IMR-90 (cell line): ENCODE measurements at regions not wholly inside any gene's neighbourhood (a gene's known extent, or its start where the extent isn't known, plus 50 kb on each side); places are given as distances from the start of the nearest gene placed in this dataset.
"Not testable (repeated sequence)": the region's sequence is repeated elsewhere in the genome, so short reads cannot be mapped to it uniquely, and the experiment has no call there.

ENCODE experiments used
- ATAC-seq: fragments of 200-7000 bp; cut with Tn5 transposase; 2 replicates; pipeline ENCODE4 v1.9.1; 2020; ENCODE audit warnings: low read depth, mild to moderate bottlenecking, moderate library complexity
- BruUV-seq: library from RNA; stranded (reverse); fragments of 400-500 nt; replicated peaks from 2 replicates; lab custom pipeline; 2021; lab: Mats Ljungman, UMichigan
- CTCF ChIA-PET: fragments of 300-600 bp; formaldehyde crosslinking; extraction: SDS; loops from one replicate; lab custom pipeline; 2021; ENCODE audit warnings: antibody characterized with exemption; lab: Yijun Ruan, JAX
- POLR2A ChIA-PET: fragments of 300-600 bp; sonication (Branson Sonifier 250); formaldehyde crosslinking; loops from one replicate; lab custom pipeline; 2022; ENCODE audit warnings: antibody characterized with exemption; ENCODE audit not compliant: unreplicated experiment; lab: Charles Lee
- DNase-seq: peaks from one replicate; pipeline ENCODE4 v3.0.0; 2013
- H2AFZ ChIP-seq: replicated peaks from 2 replicates; pipeline ENCODE3; 2013; ENCODE audit warnings: low read length, mild to moderate bottlenecking; ENCODE audit not compliant: poor library complexity
- H2AK5ac ChIP-seq: 2 replicates; pipeline ENCODE4 v1.6.1; 2013; ENCODE audit warnings: low read depth, low read length, inconsistent platforms
- H2AK9ac ChIP-seq: replicated peaks from 2 replicates; pipeline ENCODE3; 2013; ENCODE audit warnings: mild to moderate bottlenecking, low read depth, low read length, moderate library complexity; ENCODE audit not compliant: poor library complexity
- H2BK120ac ChIP-seq: 2 replicates; pipeline ENCODE4 v1.6.1; 2013; ENCODE audit warnings: low read depth, low read length, inconsistent platforms
- H2BK15ac ChIP-seq: 3 replicates; pipeline ENCODE4 v1.6.1; 2013; ENCODE audit warnings: low read depth, low read length, inconsistent platforms
- H2BK20ac ChIP-seq: 2 replicates; pipeline ENCODE4 v1.6.1; 2013; ENCODE audit warnings: low read depth, mild to moderate bottlenecking, inconsistent platforms, low read length, moderate library complexity
- H2BK5ac ChIP-seq: 2 replicates; pipeline ENCODE4 v1.6.1; 2013; ENCODE audit warnings: mild to moderate bottlenecking, low read depth, low read length, inconsistent platforms; ENCODE audit not compliant: poor library complexity, severe bottlenecking
- H3K14ac ChIP-seq: replicated peaks from 2 replicates; pipeline ENCODE4 v1.6.1; 2013; ENCODE audit warnings: low read depth, low read length, inconsistent platforms
- H3K18ac ChIP-seq: 2 replicates; pipeline ENCODE4 v1.6.1; 2013; ENCODE audit warnings: low read depth, low read length, control low read depth
- H3K23ac ChIP-seq: 2 replicates; pipeline ENCODE4 v1.6.1; 2013; ENCODE audit warnings: low read depth, low read length, inconsistent platforms
- H3K27ac ChIP-seq: 2 replicates; pipeline ENCODE4 v1.5.1; 2013; ENCODE audit warnings: mild to moderate bottlenecking, control low read depth, low read length; ENCODE audit not compliant: insufficient read depth
- H3K27me3 ChIP-seq: 2 replicates; pipeline ENCODE4 v1.6.1; 2013; ENCODE audit warnings: low read length; ENCODE audit not compliant: control insufficient read depth, insufficient read depth
- H3K36me3 ChIP-seq: 2 replicates; pipeline ENCODE4 v1.6.1; 2013; ENCODE audit warnings: low read length, mixed read lengths; ENCODE audit not compliant: control insufficient read depth, insufficient read depth
- H3K4ac ChIP-seq: 2 replicates; pipeline ENCODE4 v1.6.1; 2013; ENCODE audit warnings: low read depth, low read length, inconsistent platforms
- H3K4me1 ChIP-seq: 2 replicates; pipeline ENCODE4 v1.6.1; 2013; ENCODE audit warnings: low read length, mixed read lengths; ENCODE audit not compliant: control insufficient read depth, insufficient read depth
- H3K4me2 ChIP-seq: 2 replicates; pipeline ENCODE4 v1.6.1; 2013; ENCODE audit warnings: low read depth, mild to moderate bottlenecking, control low read depth, low read length, moderate library complexity
- H3K4me3 ChIP-seq: 2 replicates; pipeline ENCODE4 v1.5.1; 2013; ENCODE audit warnings: low read depth, mild to moderate bottlenecking, control low read depth, low read length, moderate library complexity; ENCODE audit not compliant: insufficient read depth
- H3K56ac ChIP-seq: 2 replicates; pipeline ENCODE4 v1.6.1; 2013; ENCODE audit warnings: low read length, inconsistent platforms; ENCODE audit not compliant: insufficient read depth; ENCODE audit errors: extremely low read depth
- H3K79me1 ChIP-seq, 2 experiments: 2 replicates each; pipeline ENCODE4 v1.6.1; 2013; ENCODE audit warnings: low read length in 2 of 2, inconsistent platforms in 1 of 2, low read depth in 1 of 2
- H3K9ac ChIP-seq: 2 replicates; pipeline ENCODE4 v1.6.1; 2013; ENCODE audit warnings: low read depth, low read length, control low read depth
- H3K9me1 ChIP-seq: 2 replicates; pipeline ENCODE4 v1.6.1; 2013; ENCODE audit warnings: low read length, inconsistent platforms; ENCODE audit not compliant: insufficient read depth
- H3K9me3 ChIP-seq: 2 replicates; pipeline ENCODE4 v1.6.1; 2013; ENCODE audit warnings: low read length; ENCODE audit not compliant: control insufficient read depth, insufficient read depth
- H4K20me1 ChIP-seq: 2 replicates; pipeline ENCODE4 v1.6.1; 2013; ENCODE audit warnings: low read length, inconsistent platforms; ENCODE audit not compliant: insufficient read depth
- H4K5ac ChIP-seq: 2 replicates; pipeline ENCODE4 v1.6.1; 2013; ENCODE audit warnings: mild to moderate bottlenecking, low read depth, low read length, control low read depth
- H4K8ac ChIP-seq, 2 experiments: 2 replicates each; pipeline ENCODE4 v1.6.1; 2013; ENCODE audit warnings: low read depth in 2 of 2, low read length in 2 of 2, control low read depth in 1 of 2, inconsistent platforms in 1 of 2
- H4K91ac ChIP-seq: 2 replicates; pipeline ENCODE4 v1.6.1; 2013; ENCODE audit warnings: low read depth, low read length, inconsistent platforms; ENCODE audit not compliant: insufficient read depth
- RAD21 ChIP-seq: IDR thresholded peaks from 2 replicates; pipeline ENCODE4 v1.6.1; 2012; ENCODE audit warnings: low read length, improper control_type of control experiment
- SMC3 ChIP-seq: fragments of 150-350 bp; IDR thresholded peaks from 2 replicates; pipeline ENCODE4 v1.6.1; 2016; ENCODE audit warnings: low read depth, mild to moderate bottlenecking, antibody characterized with exemption, low read length, moderate library complexity
- WGBS, 2 experiments: methylation state at CpG; one replicate each; pipeline versions ENCODE4 v1.1.5 to v1.1.7; 2013; ENCODE audit warnings: missing lambda C conversion rate in 2 of 2; ENCODE audit not compliant: insufficient read length in 1 of 2; ENCODE audit errors: extremely low coverage in 2 of 2; 5-methylcytosine and 5-hydroxymethylcytosine counted together
- dilution Hi-C: fragments of 300-500 bp; cut with HindIII; formaldehyde crosslinking; loops from one replicate; pipeline ENCODE4 v1.14.3; 2018; ENCODE audit warnings: low sequenced_read_pairs; ENCODE audit not compliant: unreplicated experiment
- in situ Hi-C: fragments of 300-500 bp; cut with MboI; formaldehyde crosslinking; loops from 3 replicates; pipeline ENCODE4 v1.14.3; 2019; ENCODE audit warnings: low sequenced_read_pairs, inconsistent platforms, mixed read lengths
- intact Hi-C: fragments of 100-400 bp; cut with micrococcal nuclease; formaldehyde crosslinking; loops from 2 replicates; pipeline ENCODE4 v1.10.0; 2022
- TF ChIP-seq, protein P1 (sequence below): conservative IDR thresholded peaks from 2 replicates; pipeline ENCODE4 v1.5.1; 2012; ENCODE audit warnings: mild to moderate bottlenecking, low read depth, low read length, improper control_type of control experiment

DNA sequence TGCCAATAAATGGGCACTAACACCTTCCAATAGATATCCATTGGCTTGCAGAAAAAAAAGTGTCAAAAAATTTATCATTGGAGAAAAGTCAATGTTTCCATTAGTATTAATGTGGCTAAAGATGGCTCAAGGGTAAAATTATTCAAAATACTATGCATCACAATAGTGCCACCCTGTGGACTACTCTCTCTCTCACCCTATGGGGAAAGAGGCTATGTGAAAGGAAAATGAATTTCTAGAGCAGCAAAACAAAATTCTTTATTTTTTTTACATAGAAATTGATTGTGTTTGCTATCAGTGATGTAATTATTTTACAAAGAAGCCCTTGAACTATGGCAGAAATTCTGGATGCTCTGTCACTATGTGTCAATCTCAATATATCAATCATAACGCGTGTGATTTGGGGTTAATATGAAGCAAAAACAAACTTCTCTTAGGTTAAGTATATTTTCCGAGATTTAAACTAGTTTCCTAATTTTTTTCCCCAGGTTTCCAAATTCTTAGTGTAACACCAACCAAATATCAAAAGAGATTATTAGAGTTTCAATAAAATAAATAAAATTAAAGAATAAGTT, 193.9 kb downstream of the USP22 start:
- H3K14ac ChIP-seq, H3K23ac ChIP-seq, DNase-seq, dilution Hi-C loops, H4K5ac ChIP-seq, H3K4me1 ChIP-seq, H3K4me2 ChIP-seq, H2AK5ac ChIP-seq, in situ Hi-C loops, H3K18ac ChIP-seq, CTCF ChIA-PET, H3K36me3 ChIP-seq, POLR2A ChIA-PET, H2BK15ac ChIP-seq, H3K27ac ChIP-seq, H3K56ac ChIP-seq, H2AFZ ChIP-seq, BruUV-seq, H3K4ac ChIP-seq, H4K8ac ChIP-seq, H3K4me3 ChIP-seq, H3K79me1 ChIP-seq, H4K20me1 ChIP-seq, H2BK5ac ChIP-seq, H3K9me1 ChIP-seq, H2BK20ac ChIP-seq, H3K9me3 ChIP-seq, H2BK120ac ChIP-seq, H2AK9ac ChIP-seq, H4K91ac ChIP-seq, H3K9ac ChIP-seq: not testable (repeated sequence)
- 0 out of 2 replicates have a peak, but pooled peaks have one; percentile 17 for TF ChIP-seq SMC3
- TF ChIP-seq, protein P1, sequence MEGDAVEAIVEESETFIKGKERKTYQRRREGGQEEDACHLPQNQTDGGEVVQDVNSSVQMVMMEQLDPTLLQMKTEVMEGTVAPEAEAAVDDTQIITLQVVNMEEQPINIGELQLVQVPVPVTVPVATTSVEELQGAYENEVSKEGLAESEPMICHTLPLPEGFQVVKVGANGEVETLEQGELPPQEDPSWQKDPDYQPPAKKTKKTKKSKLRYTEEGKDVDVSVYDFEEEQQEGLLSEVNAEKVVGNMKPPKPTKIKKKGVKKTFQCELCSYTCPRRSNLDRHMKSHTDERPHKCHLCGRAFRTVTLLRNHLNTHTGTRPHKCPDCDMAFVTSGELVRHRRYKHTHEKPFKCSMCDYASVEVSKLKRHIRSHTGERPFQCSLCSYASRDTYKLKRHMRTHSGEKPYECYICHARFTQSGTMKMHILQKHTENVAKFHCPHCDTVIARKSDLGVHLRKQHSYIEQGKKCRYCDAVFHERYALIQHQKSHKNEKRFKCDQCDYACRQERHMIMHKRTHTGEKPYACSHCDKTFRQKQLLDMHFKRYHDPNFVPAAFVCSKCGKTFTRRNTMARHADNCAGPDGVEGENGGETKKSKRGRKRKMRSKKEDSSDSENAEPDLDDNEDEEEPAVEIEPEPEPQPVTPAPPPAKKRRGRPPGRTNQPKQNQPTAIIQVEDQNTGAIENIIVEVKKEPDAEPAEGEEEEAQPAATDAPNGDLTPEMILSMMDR = peak; percentile 42
- peak; percentile 29 for TF ChIP-seq RAD21
- peaks cover 23% of the 10 kb centered on the region for H3K27me3 ChIP-seq
- WGBS, 2 experiments = no CpG with 5 or more reads among the region's 3 CpGs
- ATAC-seq = 0 out of 2 replicates have a peak, but pooled peaks have one; percentile 48
- intact Hi-C loops = loop anchor here (5.0 kb wide), 1 partner anchor 727 kb away; no protein-coding TSS in a partner anchor

DNA sequence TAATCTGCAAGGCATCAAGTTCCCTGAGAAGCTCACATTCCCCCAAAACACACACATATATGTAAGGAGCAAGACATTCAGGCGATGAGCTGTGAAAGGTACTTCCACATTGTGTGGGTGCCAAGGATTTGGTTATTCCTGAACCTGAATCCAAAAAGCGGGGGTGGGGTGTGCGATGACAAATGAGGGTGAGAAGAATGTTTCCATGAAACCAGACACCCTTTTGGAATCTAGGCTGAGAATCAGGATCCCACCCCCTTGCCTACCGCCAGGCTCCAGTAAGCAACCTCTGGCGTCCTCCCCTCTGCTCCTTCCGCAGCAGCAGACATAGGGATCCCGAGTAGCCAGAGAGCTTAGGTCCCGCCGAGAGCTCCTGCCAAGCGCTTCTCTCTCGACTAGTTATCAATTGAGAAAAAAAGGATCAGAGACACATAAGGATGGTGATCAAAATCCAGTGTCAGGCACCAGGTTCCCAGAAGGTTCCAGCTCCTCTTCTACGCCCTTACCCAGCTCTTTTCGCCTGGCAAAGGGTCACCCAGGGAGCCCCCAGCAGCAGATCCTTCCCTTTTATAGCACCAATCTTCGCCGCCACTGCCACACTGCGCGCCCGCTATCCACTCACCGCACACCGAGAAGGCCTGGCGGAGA, 191.1 kb downstream of the USP22 start:
- H2AFZ ChIP-seq, CTCF ChIA-PET, H2AK5ac ChIP-seq, POLR2A ChIA-PET, H3K36me3 ChIP-seq, H3K9me3 ChIP-seq, H3K18ac ChIP-seq, H2BK120ac ChIP-seq, H2BK20ac ChIP-seq, H3K9ac ChIP-seq, H3K79me1 ChIP-seq, H3K56ac ChIP-seq, H4K20me1 ChIP-seq, H4K8ac ChIP-seq, dilution Hi-C loops, H3K27ac ChIP-seq, H2BK15ac ChIP-seq, H3K9me1 ChIP-seq, H2AK9ac ChIP-seq, H3K4ac ChIP-seq, H3K4me1 ChIP-seq, H3K23ac ChIP-seq, BruUV-seq, H3K4me3 ChIP-seq, H2BK5ac ChIP-seq, H4K5ac ChIP-seq, in situ Hi-C loops, H4K91ac ChIP-seq, H3K14ac ChIP-seq: not testable (repeated sequence)
- no CpG with 5 or more reads among the region's 21 CpGs for WGBS, 2 experiments
- intact Hi-C loops = loop anchor here (5.0 to 10.0 kb wide), 3 partner anchors 53 to 624 kb away; no protein-coding TSS in a partner anchor
- ATAC-seq (peak; percentile 57), DNase-seq (peak; percentile 10)
- Histone ChIP-seq H3K27me3 (peaks cover 21% of the 10 kb centered on the region), H3K4me2 (peak overlapping the region; percentile 93)
